Fibroblast of lung (primary cell): ENCODE measurements at regions not wholly inside any gene's neighbourhood (a gene's known extent, or its start where the extent isn't known, plus 50 kb on each side); places are given as distances from the start of the nearest gene placed in this dataset.

Experiments
- EZH2 ChIP-seq: IDR thresholded peaks from 2 replicates; pipeline ENCODE4 v1.5.1; 2012; ENCODE audit warnings: low read length, control low read depth, mild to moderate bottlenecking; ENCODE audit errors: missing control alignments
- TF ChIP-seq, protein P1 (sequence below), 2 donors: IDR thresholded peaks in 1 of 2; conservative IDR thresholded peaks in 1 of 2; 1 replicate in 1 of 2; 2 replicates in 1 of 2; pipeline ENCODE4 v1.5.1; 2011 to 2012; ENCODE audit warnings: low read length in 2 of 2, control low read depth in 1 of 2, inconsistent platforms in 1 of 2, low read depth in 1 of 2, mild to moderate bottlenecking in 1 of 2

- TF ChIP-seq, protein P1, sequence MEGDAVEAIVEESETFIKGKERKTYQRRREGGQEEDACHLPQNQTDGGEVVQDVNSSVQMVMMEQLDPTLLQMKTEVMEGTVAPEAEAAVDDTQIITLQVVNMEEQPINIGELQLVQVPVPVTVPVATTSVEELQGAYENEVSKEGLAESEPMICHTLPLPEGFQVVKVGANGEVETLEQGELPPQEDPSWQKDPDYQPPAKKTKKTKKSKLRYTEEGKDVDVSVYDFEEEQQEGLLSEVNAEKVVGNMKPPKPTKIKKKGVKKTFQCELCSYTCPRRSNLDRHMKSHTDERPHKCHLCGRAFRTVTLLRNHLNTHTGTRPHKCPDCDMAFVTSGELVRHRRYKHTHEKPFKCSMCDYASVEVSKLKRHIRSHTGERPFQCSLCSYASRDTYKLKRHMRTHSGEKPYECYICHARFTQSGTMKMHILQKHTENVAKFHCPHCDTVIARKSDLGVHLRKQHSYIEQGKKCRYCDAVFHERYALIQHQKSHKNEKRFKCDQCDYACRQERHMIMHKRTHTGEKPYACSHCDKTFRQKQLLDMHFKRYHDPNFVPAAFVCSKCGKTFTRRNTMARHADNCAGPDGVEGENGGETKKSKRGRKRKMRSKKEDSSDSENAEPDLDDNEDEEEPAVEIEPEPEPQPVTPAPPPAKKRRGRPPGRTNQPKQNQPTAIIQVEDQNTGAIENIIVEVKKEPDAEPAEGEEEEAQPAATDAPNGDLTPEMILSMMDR (conservative IDR thresholded peaks at IDR 0.05 in 1 of 2, IDR thresholded peaks at IDR 0.05 in 1 of 2; ENCODE audit: low read depth in 1 of 2, low read length in 2 of 2): no peak
- no peak for TF ChIP-seq EZH2
Measured at GRCh38 chr5:167831754-167832504, 459.5 kb upstream of the WWC1 start.
